Liver (tissue), 6 donors: ENCODE measurements at regions not wholly inside any gene's neighbourhood (a gene's known extent, or its start where the extent isn't known, plus 50 kb on each side); places are given as distances from the start of the nearest gene placed in this dataset.
"Not testable (repeated sequence)": the region's sequence is repeated elsewhere in the genome, so short reads cannot be mapped to it uniquely, and the experiment has no call there.

Experiments
- DNase-seq: peaks from one replicate; pipeline ENCODE4 v3.0.0-alpha.2; 2017; ENCODE audit warnings: low spot score
- H3K27ac ChIP-seq, 2 donors: one replicate each; pipeline ENCODE4 v1.7.0; 2013; ENCODE audit warnings: inconsistent platforms in 2 of 2, low read length in 2 of 2, control low read depth in 1 of 2, low read depth in 1 of 2, mild to moderate bottlenecking in 1 of 2
- H3K27me3 ChIP-seq, 4 donors: one replicate each; pipeline versions ENCODE4 v1.6.1 to v1.7.0; 2013; ENCODE audit warnings: low read length in 3 of 4, inconsistent platforms in 1 of 4, mild to moderate bottlenecking in 1 of 4, moderate library complexity in 1 of 4; ENCODE audit not compliant: control insufficient read depth in 4 of 4, insufficient read depth in 4 of 4
- H3K36me3 ChIP-seq, 4 donors: one replicate each; pipeline versions ENCODE4 v1.6.1 to v1.7.0; 2013; ENCODE audit warnings: low read length in 3 of 4, mild to moderate bottlenecking in 3 of 4, low read depth in 1 of 4, moderate library complexity in 1 of 4; ENCODE audit not compliant: control insufficient read depth in 4 of 4, insufficient read depth in 3 of 4
- H3K4me1 ChIP-seq, 4 donors: one replicate each; pipeline versions ENCODE4 v1.6.1 to v1.7.0; 2013; ENCODE audit warnings: low read length in 3 of 4, mild to moderate bottlenecking in 3 of 4, moderate library complexity in 1 of 4; ENCODE audit not compliant: control insufficient read depth in 4 of 4, insufficient read depth in 4 of 4
- H3K4me3 ChIP-seq, 3 donors: one replicate each; pipeline versions ENCODE4 v1.6.1 to v1.7.0; 2013; ENCODE audit warnings: low read length in 3 of 3, control low read depth in 1 of 3, low read depth in 1 of 3, mild to moderate bottlenecking in 1 of 3
- H3K9ac ChIP-seq, 2 donors: one replicate each; pipeline ENCODE4 v1.7.0; 2013; ENCODE audit warnings: low read length in 2 of 2, mild to moderate bottlenecking in 2 of 2, moderate library complexity in 2 of 2, control low read depth in 1 of 2, low read depth in 1 of 2
- H3K9me3 ChIP-seq, 4 donors: one replicate each; pipeline versions ENCODE4 v1.6.1 to v1.7.0; 2013; ENCODE audit warnings: low read length in 3 of 4; ENCODE audit not compliant: control insufficient read depth in 4 of 4
- WGBS: extraction: QIAGEN DNeasy Blood & Tissue Kit; methylation state at CpG from one replicate; pipeline ENCODE4 v1.1.7; 2013; 5-methylcytosine and 5-hydroxymethylcytosine counted together
- donor health status: healthy.
- donor health status: healthy.
- donor health status: healthy.

- not testable (repeated sequence) for H3K27ac ChIP-seq, H3K27me3 ChIP-seq, H3K4me1 ChIP-seq, DNase-seq, H3K9ac ChIP-seq, H3K9me3 ChIP-seq, H3K4me3 ChIP-seq, H3K36me3 ChIP-seq
- WGBS, result 73% methylated on average over 4 of the region's 9 CpGs
Observed at GRCh38 chr4:49560131-49560816, 574.2 kb downstream of the CWH43 start.

- H3K27ac ChIP-seq, H3K4me3 ChIP-seq, H3K27me3 ChIP-seq, H3K36me3 ChIP-seq, H3K4me1 ChIP-seq, H3K9ac ChIP-seq, H3K9me3 ChIP-seq, DNase-seq: not testable (repeated sequence)
- 30% methylated on average over 3 of the region's 3 CpGs for WGBS
Observed at GRCh38 chr4:49560883-49561282, 574.8 kb downstream of the CWH43 start.

GRCh38 chr4:49570248-49570647, 584.2 kb downstream of the CWH43 start:
- H3K4me3 ChIP-seq, H3K9ac ChIP-seq, H3K36me3 ChIP-seq, H3K27ac ChIP-seq, H3K9me3 ChIP-seq, H3K27me3 ChIP-seq, H3K4me1 ChIP-seq, DNase-seq: not testable (repeated sequence)
- WGBS, result 18% methylated on average over 2 of the region's 2 CpGs

- not testable (repeated sequence) for H3K4me1 ChIP-seq, H3K4me3 ChIP-seq, H3K27me3 ChIP-seq, H3K9ac ChIP-seq, H3K9me3 ChIP-seq, H3K27ac ChIP-seq, H3K36me3 ChIP-seq, DNase-seq
- WGBS, result 29% methylated on average over 2 of the region's 2 CpGs
Observed at GRCh38 chr4:49573666-49574215, 587.7 kb downstream of the CWH43 start.

- not testable (repeated sequence) for H3K4me3 ChIP-seq, H3K27ac ChIP-seq, H3K9ac ChIP-seq, DNase-seq, H3K9me3 ChIP-seq, H3K27me3 ChIP-seq, H3K36me3 ChIP-seq, H3K4me1 ChIP-seq
- 37% methylated on average over 4 of the region's 4 CpGs for WGBS
Observed at GRCh38 chr4:49575250-49575649, 589.2 kb downstream of the CWH43 start.

GRCh38 chr4:49578371-49578770, 592.3 kb downstream of the CWH43 start:
- H3K4me1 ChIP-seq, H3K9ac ChIP-seq, H3K9me3 ChIP-seq, H3K4me3 ChIP-seq, H3K27me3 ChIP-seq, DNase-seq, H3K27ac ChIP-seq, H3K36me3 ChIP-seq: not testable (repeated sequence)
- 48% methylated on average over 5 of the region's 5 CpGs for WGBS

- H3K36me3 ChIP-seq, H3K9ac ChIP-seq, H3K4me1 ChIP-seq, H3K27me3 ChIP-seq, H3K9me3 ChIP-seq, H3K27ac ChIP-seq, DNase-seq, H3K4me3 ChIP-seq: not testable (repeated sequence)
- WGBS, result 50% methylated on average over 2 of the region's 2 CpGs
Observed at GRCh38 chr4:49578899-49579298, 592.8 kb downstream of the CWH43 start.

GRCh38 chr4:49580166-49580565, 594.1 kb downstream of the CWH43 start:
- H3K9ac ChIP-seq, H3K27ac ChIP-seq, H3K4me3 ChIP-seq, H3K36me3 ChIP-seq, H3K4me1 ChIP-seq, H3K9me3 ChIP-seq, DNase-seq, H3K27me3 ChIP-seq: not testable (repeated sequence)
- WGBS, result 65% methylated on average over 8 of the region's 8 CpGs
